ENCODE measurements at regions not wholly inside any gene's neighbourhood (a gene's known extent, or its start where the extent isn't known, plus 50 kb on each side); places are given as distances from the start of the nearest gene placed in this dataset.

- DNase-seq = no peak
Observed at GRCh38 chr4:125948021-125948420, 633.3 kb downstream of the FAT4 start.

- DNase-seq = no peak
Observed at GRCh38 chr4:125951261-125951887, 636.6 kb downstream of the FAT4 start.

DNA sequence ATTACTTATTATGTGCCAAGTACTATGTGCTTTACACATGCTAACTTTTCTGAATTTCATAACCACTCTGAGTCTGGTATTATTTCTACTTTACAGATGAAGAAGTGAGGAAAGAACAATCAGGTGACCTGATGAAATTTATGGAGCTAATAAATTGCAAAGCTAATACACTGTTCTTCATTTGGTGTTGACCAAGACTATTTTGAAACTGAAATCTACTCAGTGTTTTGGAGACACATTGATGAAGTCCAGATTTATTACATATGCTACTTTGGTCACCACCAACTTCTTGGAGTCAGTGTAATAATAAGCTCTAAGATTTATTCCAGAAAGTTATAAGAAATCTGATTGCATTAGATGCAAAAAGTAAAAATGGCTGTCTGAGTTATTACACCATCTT, 637.9 kb downstream of the FAT4 start:
- DNase-seq = no peak

DNA sequence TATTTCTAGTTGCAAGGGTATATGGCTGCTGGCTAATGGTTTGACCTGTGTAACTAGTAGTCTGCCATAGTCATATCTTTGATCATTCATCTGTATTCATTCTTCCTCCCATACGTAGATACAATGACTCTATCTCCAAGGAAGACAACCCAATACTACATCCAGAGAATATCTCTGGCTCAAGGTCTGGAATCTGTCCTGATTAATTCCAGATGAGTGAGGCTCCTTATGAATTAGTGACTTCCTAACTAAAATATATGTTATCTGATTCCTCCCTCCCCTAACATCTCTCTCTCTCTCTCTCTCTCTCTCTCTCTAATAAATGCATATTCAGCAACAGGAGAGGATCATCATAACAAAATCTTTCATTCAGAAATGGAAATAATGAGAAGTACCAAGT, 641.5 kb downstream of the FAT4 start:
- no peak for DNase-seq

DNA sequence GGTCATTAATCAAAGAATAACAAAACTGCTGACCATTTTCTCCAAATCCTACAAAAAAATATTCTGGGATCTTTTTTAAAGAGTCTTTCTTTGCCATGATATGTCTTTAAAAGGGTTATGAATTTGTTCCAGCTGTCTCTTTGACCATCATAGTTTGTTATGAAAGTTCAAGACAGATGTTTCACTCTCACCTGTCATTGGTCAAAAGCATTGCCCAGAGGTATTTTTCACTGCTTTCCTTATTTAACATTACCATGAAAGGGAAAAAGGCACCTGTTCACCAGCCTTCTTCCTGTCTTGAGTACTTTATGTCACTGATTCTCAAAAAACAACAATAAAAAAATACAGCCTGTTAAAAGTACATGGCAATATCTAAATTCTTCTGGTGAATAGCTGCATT, 643.8 kb downstream of the FAT4 start:
- DNase-seq = no peak

GRCh38 chr4:125961626-125962025, 646.9 kb downstream of the FAT4 start:
- DNase-seq = no peak

DNA sequence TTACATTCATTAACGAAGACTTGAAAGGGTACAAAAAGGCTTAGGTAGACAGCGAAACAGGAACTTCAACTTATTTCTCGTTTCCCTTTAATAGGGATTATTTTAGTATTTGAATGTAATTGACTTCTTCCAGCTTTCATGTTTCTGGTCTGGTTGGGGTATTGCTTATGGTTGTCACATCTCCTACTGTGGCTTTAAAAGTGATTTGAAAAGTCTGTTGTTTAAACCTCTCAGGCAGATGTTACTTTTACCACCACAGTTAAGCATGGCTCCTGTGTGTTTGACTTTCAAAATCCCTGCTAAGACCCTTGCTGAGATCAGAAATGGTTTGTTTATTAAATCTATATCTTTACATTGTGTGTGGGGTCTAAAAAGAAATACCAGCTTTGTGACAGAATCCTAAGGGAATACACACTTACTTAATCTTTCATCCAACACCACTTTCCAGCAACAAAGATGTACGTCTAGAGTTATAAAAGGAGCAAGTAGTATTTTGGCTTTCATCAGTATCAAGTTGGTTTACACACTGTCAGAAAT, 661.2 kb downstream of the FAT4 start:
- no peak for DNase-seq

- DNase-seq = no peak
Observed at GRCh38 chr4:125979950-125980349, 665.2 kb downstream of the FAT4 start.

DNA sequence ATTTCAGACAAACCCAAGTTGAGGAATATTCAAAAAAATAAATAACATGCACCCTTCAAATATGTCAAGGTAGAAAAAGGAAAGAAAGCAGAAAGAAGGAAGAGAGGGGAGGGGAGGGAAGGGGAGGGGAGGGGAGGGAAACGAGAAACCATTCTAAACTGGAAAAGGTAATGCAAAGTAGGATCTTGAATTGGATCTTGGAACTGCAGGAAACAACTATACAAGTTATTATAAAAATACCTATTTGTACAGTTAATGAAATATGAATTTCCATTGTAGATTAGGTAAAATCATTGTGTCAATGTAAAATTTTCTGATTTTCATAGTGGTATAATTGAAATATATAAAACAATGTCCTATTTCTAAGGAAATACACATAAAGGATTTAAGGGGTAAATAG, 668.4 kb downstream of the FAT4 start:
- DNase-seq = no peak

DNA sequence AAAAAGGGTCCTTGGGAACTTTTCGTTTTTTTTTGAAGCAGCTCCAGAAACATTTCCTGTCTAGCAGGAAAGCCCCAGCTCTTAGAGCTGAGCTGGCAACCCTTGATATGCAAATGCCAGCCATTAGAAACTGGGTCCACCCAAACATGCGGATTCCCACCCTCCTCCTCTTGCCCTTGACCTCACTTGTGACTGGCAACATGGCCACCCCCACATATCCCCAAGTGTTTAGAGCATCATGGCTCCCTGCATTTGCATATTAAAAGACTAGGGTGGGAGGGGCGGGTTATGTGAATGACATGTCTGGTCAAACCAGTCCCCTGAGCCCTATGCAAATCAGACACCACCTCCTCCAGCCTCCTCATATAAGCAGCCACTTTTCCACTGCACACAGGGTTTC, 671.1 kb downstream of the FAT4 start:
- no peak for DNase-seq

- DNase-seq = no peak
Observed at GRCh38 chr4:125986307-125986706, 671.6 kb downstream of the FAT4 start.

GRCh38 chr4:125988464-125988863, 673.7 kb downstream of the FAT4 start:
- no peak for DNase-seq

GRCh38 chr4:125991398-125991797, 676.6 kb downstream of the FAT4 start:
- no peak for DNase-seq

GRCh38 chr4:125992891-125993290, 678.1 kb downstream of the FAT4 start:
- DNase-seq = no peak

DNA sequence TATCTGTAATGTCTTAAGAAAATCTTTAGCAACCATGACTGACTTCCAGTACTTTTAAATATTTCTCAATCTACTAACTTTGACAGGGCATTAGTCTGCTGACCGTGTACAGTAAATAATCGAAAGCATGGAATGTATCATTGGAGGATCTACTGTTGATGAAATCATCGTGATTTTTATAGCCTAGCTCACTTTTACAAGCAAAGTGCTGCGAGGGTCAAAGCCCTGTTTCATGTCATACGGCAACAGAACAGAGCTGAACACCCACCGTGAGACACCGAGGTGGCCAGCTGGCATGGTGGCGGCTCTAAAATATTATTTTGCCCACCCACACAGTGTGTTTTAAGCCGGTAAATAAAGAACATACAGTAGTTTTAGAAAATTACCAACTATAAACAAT, 679.3 kb downstream of the FAT4 start:
- no peak for DNase-seq

GRCh38 chr4:125994430-125994829, 679.7 kb downstream of the FAT4 start:
- DNase-seq = no peak

DNA sequence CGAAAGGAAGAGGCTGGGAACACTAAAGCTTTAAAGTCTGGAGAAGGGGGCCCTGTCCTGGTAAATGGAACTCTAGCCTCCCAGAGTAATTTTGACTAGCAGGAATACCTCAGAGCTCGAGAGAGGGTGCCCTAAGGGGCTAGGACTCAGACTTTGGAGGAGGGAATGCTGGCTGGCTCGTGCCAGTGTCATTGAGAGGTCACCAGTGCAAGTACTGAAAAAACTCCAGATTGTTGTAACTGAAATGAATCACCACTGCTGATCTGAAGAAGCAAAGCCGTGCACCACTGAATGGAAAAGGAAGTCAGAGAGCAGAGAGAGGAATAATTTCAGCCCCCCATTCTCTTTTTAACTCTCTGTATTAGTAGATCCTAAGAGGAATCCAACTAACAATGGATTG, 690.2 kb downstream of the FAT4 start:
- DNase-seq = no peak

GRCh38 chr4:126007142-126007541, 692.4 kb downstream of the FAT4 start:
- DNase-seq = no peak

DNA sequence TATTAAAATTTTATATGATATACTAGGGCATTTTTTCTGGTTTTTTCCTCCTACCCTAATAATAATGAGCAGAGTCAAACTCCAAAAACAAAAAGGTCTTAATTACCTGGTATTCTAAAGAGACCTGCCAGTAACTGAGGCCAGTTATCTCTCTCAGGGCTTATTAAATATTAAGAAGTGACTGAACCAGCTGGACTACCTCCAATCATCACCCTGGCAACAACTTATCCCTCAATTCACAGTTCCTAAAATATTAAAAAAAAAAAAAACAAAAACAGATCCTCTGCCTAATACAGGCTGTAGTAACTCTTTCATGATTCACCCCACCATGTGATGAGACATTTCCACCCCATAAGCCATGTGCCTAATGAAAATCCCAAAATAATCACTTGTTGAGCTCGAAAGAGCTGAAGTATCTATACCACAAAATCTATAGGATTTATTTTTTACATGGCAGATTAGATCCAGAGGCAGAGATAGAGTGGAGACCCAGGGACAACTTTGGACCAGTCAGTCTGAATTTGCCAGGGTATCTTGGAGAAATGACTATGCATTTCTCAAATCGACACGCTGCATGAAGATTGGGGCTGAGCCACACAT, 698.0 kb downstream of the FAT4 start:
- no peak for DNase-seq

DNA sequence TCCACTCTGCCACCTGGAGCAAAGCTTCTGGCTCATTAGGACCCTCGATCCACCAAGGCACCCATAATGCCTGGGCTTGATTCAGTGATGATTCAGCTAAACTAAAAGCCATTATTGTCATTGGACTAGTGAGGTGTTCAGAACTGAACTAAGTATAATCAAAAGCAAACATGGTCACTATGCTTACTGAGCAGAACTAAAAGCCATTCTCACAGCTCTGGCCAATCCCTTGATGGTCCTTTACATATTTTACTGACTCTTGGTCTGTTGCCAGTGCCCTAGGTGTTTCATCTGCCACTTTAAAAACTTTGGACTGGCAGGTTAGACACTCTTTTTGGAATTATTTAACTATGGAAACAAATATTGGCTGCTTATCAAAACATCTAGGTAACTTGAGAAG, 703.5 kb downstream of the FAT4 start:
- no peak for DNase-seq

DNA sequence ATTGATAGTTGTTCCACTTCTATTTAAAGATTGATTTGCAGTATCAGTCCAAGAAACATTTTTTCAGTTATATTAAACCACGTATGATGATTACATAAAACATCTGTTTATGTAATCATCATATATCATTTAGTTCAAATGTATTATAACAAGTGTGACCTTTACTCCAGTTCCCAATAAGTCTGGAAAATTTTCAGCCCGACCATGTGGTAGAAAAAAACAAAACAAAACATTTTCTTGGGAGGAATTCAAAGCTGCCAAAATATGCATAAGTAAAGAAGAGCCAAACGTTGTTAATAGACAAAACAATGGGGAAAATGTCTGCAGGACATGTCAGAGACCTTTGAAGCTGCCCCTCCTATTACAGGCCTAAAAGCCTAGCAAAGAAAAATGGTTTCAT, 709.1 kb downstream of the FAT4 start:
- no peak for DNase-seq

DNA sequence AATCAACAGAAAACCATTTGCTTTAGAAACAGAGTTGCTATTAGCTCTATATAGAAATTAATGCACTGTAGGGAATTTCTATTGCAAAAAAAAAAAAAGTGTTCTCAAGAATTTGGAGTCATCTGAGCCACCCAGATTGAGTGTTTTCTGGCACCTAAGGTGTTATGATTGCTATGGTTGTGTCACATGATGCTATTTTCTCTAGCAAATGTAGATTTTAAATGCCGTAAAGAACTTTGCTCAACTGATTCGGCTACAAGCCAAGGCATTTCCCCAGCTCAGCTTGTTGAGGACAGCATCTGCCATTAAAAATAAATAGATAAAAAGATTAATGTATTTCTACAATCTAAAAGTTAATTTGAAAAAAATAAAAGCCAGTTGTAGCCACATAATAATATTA, 712.8 kb downstream of the FAT4 start:
- DNase-seq = no peak

- no peak for DNase-seq
Observed at GRCh38 chr4:126028876-126029275, 714.1 kb downstream of the FAT4 start.

GRCh38 chr4:126037231-126037630, 722.5 kb downstream of the FAT4 start:
- DNase-seq = no peak
